ENCODE measurements at regions not wholly inside any gene's neighbourhood (a gene's known extent, or its start where the extent isn't known, plus 50 kb on each side); places are given as distances from the start of the nearest gene placed in this dataset.

DNA sequence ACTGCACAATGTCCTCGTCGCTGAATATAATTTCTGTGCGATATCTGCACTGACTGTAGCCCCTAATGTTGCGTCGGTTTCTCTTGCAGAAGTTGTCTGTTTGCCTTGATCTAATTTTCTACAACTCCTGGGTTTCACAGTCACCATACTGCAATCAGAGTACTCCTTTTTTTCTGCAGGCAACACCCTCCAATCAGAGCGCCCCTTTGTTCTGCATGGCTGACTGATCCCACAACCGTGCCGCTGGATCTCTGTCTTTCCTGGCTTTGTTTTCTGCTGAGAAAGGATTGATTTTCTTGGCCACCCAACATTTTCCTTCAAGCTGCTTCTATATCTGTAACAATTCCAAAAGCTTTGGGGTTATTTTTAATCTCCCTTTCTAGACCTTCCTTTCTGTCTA lies 182.2 kb upstream of the SMARCA2 start:
- Mint-ChIP-seq H3K27me3 (ENCODE audit: low read depth) (peaks cover 31% of the 10 kb centered on the region), H3K4me1 (no peaks in the 10 kb centered on the region), H3K36me3 (no peaks in the 10 kb centered on the region), H3K4me3 (no peak overlapping the region), H3K27ac (no peak overlapping the region), H3K9me3 (no peaks in the 10 kb centered on the region)
- TF ChIP-seq, protein P1, sequence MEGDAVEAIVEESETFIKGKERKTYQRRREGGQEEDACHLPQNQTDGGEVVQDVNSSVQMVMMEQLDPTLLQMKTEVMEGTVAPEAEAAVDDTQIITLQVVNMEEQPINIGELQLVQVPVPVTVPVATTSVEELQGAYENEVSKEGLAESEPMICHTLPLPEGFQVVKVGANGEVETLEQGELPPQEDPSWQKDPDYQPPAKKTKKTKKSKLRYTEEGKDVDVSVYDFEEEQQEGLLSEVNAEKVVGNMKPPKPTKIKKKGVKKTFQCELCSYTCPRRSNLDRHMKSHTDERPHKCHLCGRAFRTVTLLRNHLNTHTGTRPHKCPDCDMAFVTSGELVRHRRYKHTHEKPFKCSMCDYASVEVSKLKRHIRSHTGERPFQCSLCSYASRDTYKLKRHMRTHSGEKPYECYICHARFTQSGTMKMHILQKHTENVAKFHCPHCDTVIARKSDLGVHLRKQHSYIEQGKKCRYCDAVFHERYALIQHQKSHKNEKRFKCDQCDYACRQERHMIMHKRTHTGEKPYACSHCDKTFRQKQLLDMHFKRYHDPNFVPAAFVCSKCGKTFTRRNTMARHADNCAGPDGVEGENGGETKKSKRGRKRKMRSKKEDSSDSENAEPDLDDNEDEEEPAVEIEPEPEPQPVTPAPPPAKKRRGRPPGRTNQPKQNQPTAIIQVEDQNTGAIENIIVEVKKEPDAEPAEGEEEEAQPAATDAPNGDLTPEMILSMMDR (IDR thresholded peaks at IDR 0.05; ENCODE audit: unreplicated experiment), result no peak
- no peak for DNase-seq (ENCODE audit: low spot score in 2 of 2, unreplicated experiment in 2 of 2)

DNA sequence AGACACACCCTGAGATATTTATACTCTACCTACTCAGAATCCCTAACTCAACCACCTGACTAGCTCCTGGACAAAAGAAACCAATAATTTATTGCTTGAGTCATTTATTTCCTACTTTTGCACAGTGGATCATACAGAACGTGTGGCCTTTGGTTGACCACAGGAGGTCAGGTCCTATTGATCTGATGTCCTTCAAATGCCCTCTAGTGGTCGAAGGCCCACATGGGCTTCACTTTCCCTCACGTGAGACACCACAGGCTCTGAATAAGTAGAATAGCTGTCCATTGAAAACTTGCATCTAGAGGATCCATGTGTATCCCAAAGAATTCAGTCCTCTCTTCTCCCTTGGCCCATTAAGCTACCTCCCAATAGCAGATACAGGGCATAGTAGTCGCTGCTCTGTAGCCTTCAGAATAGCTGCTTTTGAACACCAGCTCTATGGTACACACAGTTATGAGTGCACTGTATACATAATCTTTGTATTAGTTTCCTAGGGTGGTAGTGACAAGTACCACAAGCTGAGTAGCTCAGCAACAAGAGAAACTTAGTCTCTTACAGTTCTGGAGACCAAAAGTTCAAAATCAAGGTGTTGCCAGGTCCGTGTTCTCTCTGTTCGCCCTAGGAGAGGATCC lies 177.6 kb upstream of the SMARCA2 start:
- H3K4me3 Mint-ChIP-seq, result no peak overlapping the region
- H3K27me3 Mint-ChIP-seq (ENCODE audit: low read depth), result peaks cover 11% of the 10 kb centered on the region
- H3K4me1 Mint-ChIP-seq, result no peaks in the 10 kb centered on the region
- no peak overlapping the region for H3K27ac Mint-ChIP-seq
- TF ChIP-seq, protein P1 (IDR thresholded peaks at IDR 0.05; ENCODE audit: unreplicated experiment), result peak; percentile 39
- DNase-seq (ENCODE audit: low spot score in 2 of 2, unreplicated experiment in 2 of 2), result no peak
- H3K36me3 Mint-ChIP-seq, result no peaks in the 10 kb centered on the region
- no peaks in the 10 kb centered on the region for H3K9me3 Mint-ChIP-seq

DNA sequence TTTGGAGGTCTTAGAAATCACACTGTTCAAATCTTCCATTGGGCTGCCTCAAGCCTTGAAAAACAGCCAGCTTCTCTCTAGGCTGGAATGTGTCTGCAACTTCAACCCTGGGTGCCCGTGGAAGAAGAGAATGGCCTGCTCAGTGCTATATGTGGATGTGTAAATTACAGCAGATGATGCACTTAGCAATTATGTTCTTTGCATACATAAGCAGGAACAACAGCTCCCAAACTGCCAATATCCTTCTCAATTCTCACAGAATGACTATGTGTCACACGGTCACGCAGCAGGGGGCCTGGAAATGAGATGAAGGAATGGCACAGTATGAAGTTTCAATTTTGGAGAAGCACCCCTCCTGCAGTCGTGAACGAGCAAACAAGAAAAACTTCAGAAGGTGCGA lies 175.2 kb upstream of the SMARCA2 start:
- Mint-ChIP-seq H3K27me3 (ENCODE audit: low read depth) (peaks cover 18% of the 10 kb centered on the region), H3K9me3 (no peaks in the 10 kb centered on the region), H3K4me3 (no peak overlapping the region), H3K27ac (no peak overlapping the region), H3K4me1 (no peaks in the 10 kb centered on the region), H3K36me3 (no peaks in the 10 kb centered on the region)
- DNase-seq (ENCODE audit: low spot score in 2 of 2, unreplicated experiment in 2 of 2), result no peak
- TF ChIP-seq, protein P1 (IDR thresholded peaks at IDR 0.05; ENCODE audit: unreplicated experiment), result no peak

DNA sequence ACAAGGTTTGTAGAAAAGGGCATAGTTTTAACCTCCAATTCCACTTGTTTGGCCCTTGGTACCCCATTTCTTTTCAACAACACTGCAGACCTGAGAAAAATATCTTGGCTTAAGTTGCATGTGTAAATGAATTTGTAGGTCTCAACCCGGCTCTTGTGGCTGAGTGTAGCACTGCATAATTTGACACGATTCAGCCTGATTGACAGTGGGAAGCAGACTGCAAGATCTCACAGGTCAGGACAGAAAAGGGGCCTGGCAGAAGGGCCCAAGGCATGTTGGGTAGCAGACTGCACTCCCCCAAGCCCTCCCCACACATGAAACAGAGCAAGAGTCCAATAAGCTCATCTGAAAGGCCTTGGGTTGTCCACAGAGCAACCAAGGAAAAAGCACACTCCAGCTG lies 169.7 kb upstream of the SMARCA2 start:
- Mint-ChIP-seq H3K36me3 (no peaks in the 10 kb centered on the region), H3K9me3 (no peaks in the 10 kb centered on the region), H3K4me1 (peaks cover 9% of the 10 kb centered on the region), H3K4me3 (no peak overlapping the region), H3K27me3 (ENCODE audit: low read depth) (peaks cover 31% of the 10 kb centered on the region), H3K27ac (no peak overlapping the region)
- TF ChIP-seq, protein P1 (IDR thresholded peaks at IDR 0.05; ENCODE audit: unreplicated experiment), result no peak
- no peak for DNase-seq (ENCODE audit: low spot score in 2 of 2, unreplicated experiment in 2 of 2)

DNA sequence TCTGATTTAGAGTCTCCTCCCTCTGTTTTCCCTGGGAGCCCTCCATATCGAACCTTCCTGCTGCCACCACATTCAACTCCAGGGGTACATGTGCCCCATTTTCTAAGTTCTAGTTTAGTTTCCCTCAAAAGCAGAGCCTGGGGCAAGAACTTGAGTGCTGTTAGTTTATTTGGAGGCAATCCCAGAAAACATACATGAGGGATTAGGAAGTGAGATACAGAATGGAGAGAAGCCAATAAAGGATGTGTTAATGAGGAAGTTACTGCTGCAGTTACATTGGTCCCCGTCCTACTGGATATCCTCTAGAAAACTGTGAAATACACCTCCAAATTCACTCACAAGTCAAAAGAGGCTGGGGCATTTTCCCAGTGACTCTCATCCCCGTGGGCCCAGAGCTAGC lies 159.4 kb upstream of the SMARCA2 start:
- DNase-seq (ENCODE audit: low spot score in 2 of 2, unreplicated experiment in 2 of 2), result no peak
- TF ChIP-seq, protein P1 (IDR thresholded peaks at IDR 0.05; ENCODE audit: unreplicated experiment), result no peak
- Mint-ChIP-seq H3K36me3 (no peaks in the 10 kb centered on the region), H3K4me1 (no peaks in the 10 kb centered on the region), H3K4me3 (no peak overlapping the region), H3K27ac (no peak overlapping the region), H3K27me3 (ENCODE audit: low read depth) (peaks cover 41% of the 10 kb centered on the region), H3K9me3 (peaks cover 18% of the 10 kb centered on the region)

- Mint-ChIP-seq H3K9me3 (peaks cover 25% of the 10 kb centered on the region), H3K27me3 (ENCODE audit: low read depth) (peaks cover 41% of the 10 kb centered on the region), H3K4me3 (no peak overlapping the region), H3K27ac (no peak overlapping the region), H3K36me3 (no peaks in the 10 kb centered on the region), H3K4me1 (no peaks in the 10 kb centered on the region)
- DNase-seq (ENCODE audit: low spot score in 2 of 2, unreplicated experiment in 2 of 2), result no peak
- TF ChIP-seq, protein P1 (IDR thresholded peaks at IDR 0.05; ENCODE audit: unreplicated experiment), result no peak
Observed at GRCh38 chr9:1857808-1858207, 157.3 kb upstream of the SMARCA2 start.

All from mesothelial cell of epicardium (in vitro differentiated cells).